ENCODE measurements at regions not wholly inside any gene's neighbourhood (a gene's known extent, or its start where the extent isn't known, plus 50 kb on each side); places are given as distances from the start of the nearest gene placed in this dataset.

DNA sequence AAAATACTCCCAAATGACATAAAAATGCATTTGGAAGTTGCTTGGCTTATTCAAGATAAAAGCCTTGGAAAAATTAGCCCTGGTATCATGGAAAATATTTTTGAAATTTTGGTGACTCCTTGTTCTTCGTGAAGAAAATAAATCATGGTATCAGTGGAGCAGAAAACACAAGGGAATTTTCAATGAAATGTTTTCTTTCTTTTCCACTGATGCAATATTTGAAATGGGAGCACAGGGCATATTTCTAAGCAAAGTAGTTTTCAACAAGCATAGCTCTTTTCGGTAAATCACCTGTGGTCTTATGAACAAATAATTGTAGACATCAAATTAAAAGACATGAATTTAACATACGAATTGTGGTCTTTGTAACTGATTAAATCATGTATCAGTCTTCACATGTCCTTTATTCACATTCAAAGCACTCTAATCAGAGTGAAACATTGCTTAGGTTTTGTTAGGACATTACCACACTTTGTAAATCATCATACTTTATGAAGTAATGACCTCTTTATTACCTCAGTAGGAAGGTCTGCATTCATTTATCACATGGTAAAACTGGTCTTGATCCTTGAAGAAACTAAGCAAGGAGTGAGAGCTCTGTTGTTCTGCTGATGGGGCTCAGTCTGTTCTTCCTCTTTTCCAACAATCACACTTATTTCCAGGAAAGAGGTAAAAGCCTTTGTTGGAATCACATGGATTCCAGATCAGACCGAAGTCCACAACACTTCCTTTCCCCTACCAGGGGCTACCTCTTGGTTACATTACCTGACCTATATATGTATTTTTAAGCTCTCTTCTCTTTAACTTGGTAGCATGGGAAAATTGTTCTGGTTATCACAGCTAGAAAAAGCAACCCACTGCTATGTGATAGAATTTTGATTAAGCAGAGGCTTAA lies 413.5 kb upstream of the THBS1 start (continued):
- no peak for TF ChIP-seq KDM4A (IDR thresholded peaks at IDR 0.05; ENCODE audit: low read depth, low read length, severe bottlenecking)
